Astrocyte (in vitro differentiated cells and primary cell): ENCODE measurements at regions not wholly inside any gene's neighbourhood (a gene's known extent, or its start where the extent isn't known, plus 50 kb on each side); places are given as distances from the start of the nearest gene placed in this dataset.

Experiments used
- EZH2 ChIP-seq: IDR thresholded peaks from 2 replicates; pipeline ENCODE4 v1.6.1; 2012; ENCODE audit warnings: mild to moderate bottlenecking, low read length, inconsistent platforms; ENCODE audit not compliant: insufficient read depth
- TF ChIP-seq, protein P1 (sequence below): IDR thresholded peaks from 2 replicates; pipeline ENCODE4 v1.5.1; 2011; ENCODE audit warnings: low read depth, mild to moderate bottlenecking, inconsistent platforms, low read length, moderate library complexity; ENCODE audit not compliant: insufficient read depth

DNA sequence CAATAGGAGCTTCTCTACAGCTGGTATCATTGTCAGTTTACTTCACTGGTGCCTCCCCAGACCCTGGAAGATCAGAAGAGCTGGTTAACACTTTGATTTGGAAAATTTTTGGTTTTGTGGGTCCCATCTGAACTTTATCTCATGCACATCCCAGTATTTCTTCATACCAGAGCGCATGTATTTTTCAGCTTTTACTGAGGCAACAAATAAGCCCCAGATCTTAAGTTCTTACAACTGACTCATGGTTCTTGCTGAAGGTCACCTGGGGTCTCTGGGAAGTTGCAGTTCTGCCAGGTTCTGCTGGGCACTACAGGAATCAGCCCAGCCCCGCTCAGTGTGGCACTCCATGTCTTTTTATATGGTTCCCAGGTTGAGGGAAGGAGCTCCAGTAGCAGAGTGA lies 1249.9 kb downstream of the EFNB2 start:
- TF ChIP-seq, protein P1, sequence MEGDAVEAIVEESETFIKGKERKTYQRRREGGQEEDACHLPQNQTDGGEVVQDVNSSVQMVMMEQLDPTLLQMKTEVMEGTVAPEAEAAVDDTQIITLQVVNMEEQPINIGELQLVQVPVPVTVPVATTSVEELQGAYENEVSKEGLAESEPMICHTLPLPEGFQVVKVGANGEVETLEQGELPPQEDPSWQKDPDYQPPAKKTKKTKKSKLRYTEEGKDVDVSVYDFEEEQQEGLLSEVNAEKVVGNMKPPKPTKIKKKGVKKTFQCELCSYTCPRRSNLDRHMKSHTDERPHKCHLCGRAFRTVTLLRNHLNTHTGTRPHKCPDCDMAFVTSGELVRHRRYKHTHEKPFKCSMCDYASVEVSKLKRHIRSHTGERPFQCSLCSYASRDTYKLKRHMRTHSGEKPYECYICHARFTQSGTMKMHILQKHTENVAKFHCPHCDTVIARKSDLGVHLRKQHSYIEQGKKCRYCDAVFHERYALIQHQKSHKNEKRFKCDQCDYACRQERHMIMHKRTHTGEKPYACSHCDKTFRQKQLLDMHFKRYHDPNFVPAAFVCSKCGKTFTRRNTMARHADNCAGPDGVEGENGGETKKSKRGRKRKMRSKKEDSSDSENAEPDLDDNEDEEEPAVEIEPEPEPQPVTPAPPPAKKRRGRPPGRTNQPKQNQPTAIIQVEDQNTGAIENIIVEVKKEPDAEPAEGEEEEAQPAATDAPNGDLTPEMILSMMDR: no peak
- no peak for TF ChIP-seq EZH2
